ENCODE measurements at regions not wholly inside any gene's neighbourhood (a gene's known extent, or its start where the extent isn't known, plus 50 kb on each side); places are given as distances from the start of the nearest gene placed in this dataset.

DNA sequence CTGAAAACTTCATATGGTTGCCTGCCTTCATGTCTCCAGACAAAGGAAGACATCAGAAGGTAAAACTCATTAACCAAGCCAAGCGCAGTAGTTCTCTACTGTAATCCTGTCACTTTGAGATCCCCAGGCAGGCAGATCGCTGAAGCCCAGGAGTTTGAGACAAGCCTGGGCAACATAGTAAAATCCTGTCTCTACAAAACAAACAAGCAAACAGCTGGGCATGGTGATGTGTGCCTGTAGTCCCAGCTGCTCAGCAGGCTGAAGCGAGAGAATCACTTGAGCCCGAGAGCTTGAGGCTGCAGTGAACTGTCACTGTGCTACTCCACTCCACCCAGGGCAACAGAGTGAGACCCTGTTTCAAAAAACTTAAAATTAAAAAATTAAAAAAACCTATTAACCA, 467.4 kb upstream of the SORCS1 start:
- no peak for DNase-seq
- H3K4me3 ChIP-seq: no peak overlapping the region
- intact Hi-C loops (cut with DNase I): no loop called here
- no peaks in the 10 kb centered on the region for H3K4me1 ChIP-seq
- H3K36me3 ChIP-seq: no peaks in the 10 kb centered on the region
- TF ChIP-seq, protein P1, sequence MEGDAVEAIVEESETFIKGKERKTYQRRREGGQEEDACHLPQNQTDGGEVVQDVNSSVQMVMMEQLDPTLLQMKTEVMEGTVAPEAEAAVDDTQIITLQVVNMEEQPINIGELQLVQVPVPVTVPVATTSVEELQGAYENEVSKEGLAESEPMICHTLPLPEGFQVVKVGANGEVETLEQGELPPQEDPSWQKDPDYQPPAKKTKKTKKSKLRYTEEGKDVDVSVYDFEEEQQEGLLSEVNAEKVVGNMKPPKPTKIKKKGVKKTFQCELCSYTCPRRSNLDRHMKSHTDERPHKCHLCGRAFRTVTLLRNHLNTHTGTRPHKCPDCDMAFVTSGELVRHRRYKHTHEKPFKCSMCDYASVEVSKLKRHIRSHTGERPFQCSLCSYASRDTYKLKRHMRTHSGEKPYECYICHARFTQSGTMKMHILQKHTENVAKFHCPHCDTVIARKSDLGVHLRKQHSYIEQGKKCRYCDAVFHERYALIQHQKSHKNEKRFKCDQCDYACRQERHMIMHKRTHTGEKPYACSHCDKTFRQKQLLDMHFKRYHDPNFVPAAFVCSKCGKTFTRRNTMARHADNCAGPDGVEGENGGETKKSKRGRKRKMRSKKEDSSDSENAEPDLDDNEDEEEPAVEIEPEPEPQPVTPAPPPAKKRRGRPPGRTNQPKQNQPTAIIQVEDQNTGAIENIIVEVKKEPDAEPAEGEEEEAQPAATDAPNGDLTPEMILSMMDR (IDR thresholded peaks at IDR 0.05): no peak
- H3K9ac ChIP-seq (ENCODE audit: low read depth in 2 of 2, low read length in 2 of 2): no peak overlapping the region
- H3K9me3 ChIP-seq: no peaks in the 10 kb centered on the region
- H3K27ac ChIP-seq: no peak overlapping the region
- no peaks in the 10 kb centered on the region for H3K27me3 ChIP-seq

DNA sequence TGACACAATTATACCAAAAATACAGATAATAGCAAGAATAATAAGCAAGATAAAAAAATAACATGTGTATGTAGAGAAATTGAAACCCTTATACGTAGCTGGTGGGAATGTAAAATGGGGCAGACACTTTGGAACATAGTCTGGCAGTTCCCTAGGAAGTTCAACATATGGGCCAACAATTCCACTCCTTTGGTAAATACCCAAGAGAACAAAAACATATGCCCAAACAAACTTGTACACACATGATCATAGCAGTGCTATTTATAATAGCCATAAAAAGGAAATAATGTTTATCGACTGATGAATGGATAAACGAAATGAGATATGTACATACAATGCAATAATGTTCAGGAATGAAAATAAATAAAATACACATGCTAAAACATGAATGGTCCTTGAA, 462.4 kb upstream of the SORCS1 start:
- no peak overlapping the region for H3K9ac ChIP-seq (ENCODE audit: low read depth in 2 of 2, low read length in 2 of 2)
- DNase-seq: no peak
- no peaks in the 10 kb centered on the region for H3K4me1 ChIP-seq
- H3K27ac ChIP-seq: no peak overlapping the region
- TF ChIP-seq, protein P1 (IDR thresholded peaks at IDR 0.05): no peak
- H3K4me3 ChIP-seq: no peak overlapping the region
- no peaks in the 10 kb centered on the region for H3K36me3 ChIP-seq
- no peaks in the 10 kb centered on the region for H3K27me3 ChIP-seq
- no peaks in the 10 kb centered on the region for H3K9me3 ChIP-seq
- intact Hi-C loops (cut with DNase I): no loop called here

DNA sequence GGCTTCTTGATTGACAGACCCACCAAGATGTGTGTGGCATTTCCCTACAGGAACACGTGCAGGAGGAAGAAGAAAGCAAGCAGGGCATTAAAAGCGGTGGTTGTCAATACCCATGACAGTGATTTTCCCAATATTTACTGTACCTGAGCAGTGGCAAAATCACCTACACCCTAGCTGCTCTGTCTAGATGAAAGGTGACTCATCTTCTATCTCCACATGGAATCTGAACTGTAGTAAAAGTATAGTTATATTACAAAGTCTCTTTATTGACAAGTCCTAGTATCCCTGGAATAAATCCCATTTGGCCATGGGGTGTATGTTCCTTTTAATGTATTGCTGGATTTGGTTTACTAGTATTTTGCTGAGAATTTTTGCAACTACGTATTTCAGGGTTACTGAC, 458.8 kb upstream of the SORCS1 start:
- no peaks in the 10 kb centered on the region for H3K27me3 ChIP-seq
- H3K4me1 ChIP-seq: no peaks in the 10 kb centered on the region
- H3K36me3 ChIP-seq: no peaks in the 10 kb centered on the region
- no peak overlapping the region for H3K9ac ChIP-seq (ENCODE audit: low read depth in 2 of 2, low read length in 2 of 2)
- TF ChIP-seq, protein P1 (IDR thresholded peaks at IDR 0.05): no peak
- H3K4me3 ChIP-seq: no peak overlapping the region
- no peak for DNase-seq
- H3K9me3 ChIP-seq: no peaks in the 10 kb centered on the region
- intact Hi-C loops (cut with DNase I): no loop called here
- no peak overlapping the region for H3K27ac ChIP-seq

DNA sequence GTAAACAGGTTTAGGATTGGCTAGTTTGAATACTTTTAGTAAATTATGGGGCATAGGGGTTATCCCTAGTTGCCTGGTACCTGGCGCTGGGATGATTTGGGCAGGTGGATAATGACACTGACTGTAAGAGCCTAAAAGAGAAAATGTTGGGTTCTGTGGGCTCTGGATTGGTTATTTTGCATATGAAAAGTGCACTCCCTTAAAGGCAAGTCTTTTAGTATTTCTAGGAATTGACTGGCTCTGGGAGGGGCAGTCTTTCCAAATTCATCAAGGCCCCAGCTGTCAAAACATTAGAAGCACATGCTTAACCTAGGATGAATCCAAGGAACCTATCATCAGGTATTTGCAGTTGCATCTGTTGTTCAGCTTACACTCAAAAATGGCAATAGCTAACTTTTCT, 454.6 kb upstream of the SORCS1 start:
- no peak overlapping the region for H3K27ac ChIP-seq
- intact Hi-C loops (cut with DNase I): no loop called here
- H3K9me3 ChIP-seq: no peaks in the 10 kb centered on the region
- H3K27me3 ChIP-seq: no peaks in the 10 kb centered on the region
- DNase-seq: no peak
- no peaks in the 10 kb centered on the region for H3K36me3 ChIP-seq
- H3K4me1 ChIP-seq: no peaks in the 10 kb centered on the region
- no peak overlapping the region for H3K4me3 ChIP-seq
- no peak overlapping the region for H3K9ac ChIP-seq (ENCODE audit: low read depth in 2 of 2, low read length in 2 of 2)
- TF ChIP-seq, protein P1 (IDR thresholded peaks at IDR 0.05): no peak

DNA sequence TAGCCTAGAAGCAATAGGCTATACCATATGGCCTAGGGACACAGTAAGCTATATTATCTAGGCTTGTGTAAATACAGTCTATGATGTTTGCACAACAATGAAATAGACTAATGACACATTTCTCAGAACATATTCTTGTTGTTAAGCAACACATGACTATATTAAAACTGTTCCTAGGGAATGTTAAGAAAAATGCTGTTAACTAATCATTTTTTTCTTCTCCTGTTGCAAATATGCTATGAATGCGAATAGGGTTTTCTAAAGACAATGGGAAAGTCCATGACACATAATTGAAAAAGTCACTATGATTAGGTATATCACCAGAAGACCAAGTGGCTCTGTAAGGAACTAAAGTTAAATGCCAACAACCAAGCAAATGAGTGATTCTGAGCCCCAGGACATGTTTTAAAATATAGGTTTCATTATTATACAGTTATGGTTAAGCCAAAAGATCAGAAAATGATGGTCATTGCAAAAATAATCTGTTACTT, 454.0 kb upstream of the SORCS1 start:
- no peak overlapping the region for H3K27ac ChIP-seq
- H3K9me3 ChIP-seq: no peaks in the 10 kb centered on the region
- no peaks in the 10 kb centered on the region for H3K4me1 ChIP-seq
- TF ChIP-seq, protein P1 (IDR thresholded peaks at IDR 0.05): no peak
- H3K27me3 ChIP-seq: no peaks in the 10 kb centered on the region
- intact Hi-C loops (cut with DNase I): no loop called here
- no peaks in the 10 kb centered on the region for H3K36me3 ChIP-seq
- no peak for DNase-seq
- no peak overlapping the region for H3K4me3 ChIP-seq
- no peak overlapping the region for H3K9ac ChIP-seq (ENCODE audit: low read depth in 2 of 2, low read length in 2 of 2)

Measured in colonic mucosa (tissue), 4 donors.